GM19240 (cell line): ENCODE measurements at regions not wholly inside any gene's neighbourhood (a gene's known extent, or its start where the extent isn't known, plus 50 kb on each side); places are given as distances from the start of the nearest gene placed in this dataset.

Source experiments
- DNase-seq: peaks from one replicate; pipeline ENCODE4 v3.0.0; 2011; ENCODE audit warnings: low spot score; ENCODE audit not compliant: insufficient read length

DNA sequence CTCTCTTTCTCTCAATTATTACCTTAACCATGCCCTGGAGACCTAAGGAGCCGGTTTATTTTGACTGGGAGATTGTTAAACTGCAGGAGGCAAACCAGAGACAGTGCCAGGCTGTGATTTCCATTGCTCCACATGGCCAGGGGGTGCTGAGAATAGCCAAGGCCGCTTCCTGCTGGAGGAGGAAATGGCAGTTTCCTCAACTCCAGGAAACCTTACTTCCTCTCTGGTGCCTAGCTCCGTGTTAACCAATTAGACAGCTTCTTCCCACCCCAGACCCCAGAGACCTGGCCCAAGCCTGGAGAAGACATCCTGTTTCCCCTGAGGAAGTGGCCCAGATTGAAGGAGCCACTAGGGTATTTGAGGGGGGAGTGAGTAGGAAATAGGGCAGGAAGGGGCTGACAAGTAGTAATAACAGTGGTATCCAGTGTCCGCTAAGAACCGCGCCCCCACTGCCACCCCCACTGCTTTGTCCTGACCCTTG lies 161.2 kb downstream of the PLPP3 start:
- no peak for DNase-seq

DNA sequence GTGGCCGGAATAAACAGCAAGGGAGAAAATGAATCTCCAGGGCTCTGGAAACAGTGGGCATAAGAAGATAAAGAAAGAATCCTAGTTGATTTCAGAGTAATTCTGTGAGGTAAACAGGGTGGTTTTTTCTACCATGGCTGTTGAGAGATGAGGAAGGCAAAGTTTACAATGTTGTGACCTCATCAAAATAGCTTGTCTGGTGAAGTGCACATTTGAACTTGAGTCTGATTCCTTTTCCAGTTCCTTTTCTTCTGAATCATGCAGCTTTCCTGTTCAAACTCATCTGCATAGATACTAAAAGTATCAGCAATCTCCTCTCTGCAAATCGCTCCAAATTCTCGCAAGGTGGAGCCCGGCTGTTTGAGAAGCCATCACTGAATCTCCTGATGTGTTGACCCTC lies 161.7 kb downstream of the PLPP3 start:
- DNase-seq: no peak

DNA sequence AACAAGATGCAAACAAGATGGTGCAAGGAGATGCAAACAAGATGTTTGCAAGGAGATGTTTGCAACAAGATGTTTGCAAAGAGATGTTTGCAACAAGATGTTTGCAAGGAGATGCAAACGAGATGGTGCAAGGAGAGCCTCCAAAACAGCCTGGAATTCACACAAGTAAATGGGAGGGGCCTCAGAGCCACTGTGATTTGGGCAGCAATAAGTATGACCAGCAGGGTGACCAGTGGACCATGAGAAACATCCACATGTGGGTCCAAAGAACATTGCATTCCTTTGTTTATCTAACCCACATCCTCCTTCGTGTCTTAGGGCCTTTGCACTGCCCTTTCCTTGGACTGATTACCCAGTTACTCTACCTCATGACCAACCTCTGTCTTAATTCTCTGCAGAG lies 162.9 kb downstream of the PLPP3 start:
- no peak for DNase-seq

GRCh38 chr1:56415720-56416119 lies 163.6 kb downstream of the PLPP3 start:
- no peak for DNase-seq

DNA sequence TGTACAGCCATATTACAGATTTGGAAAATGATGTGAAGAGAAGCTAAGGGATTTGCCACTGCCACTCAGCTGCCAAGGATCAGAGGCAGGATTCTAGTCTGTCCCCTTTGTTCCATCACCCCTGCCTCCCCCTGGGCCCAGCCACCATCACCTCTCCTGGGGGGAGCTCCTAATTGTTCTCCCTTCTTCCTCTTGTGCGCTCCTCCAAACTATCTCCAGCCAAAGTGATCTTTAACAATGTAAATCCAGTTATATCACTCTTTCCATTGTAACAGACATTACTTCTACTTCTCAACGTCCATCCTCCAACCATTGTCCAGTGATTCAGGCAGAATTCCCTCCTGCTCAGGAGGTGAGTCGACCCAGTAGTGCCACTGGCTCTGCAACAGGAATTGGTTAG lies 164.1 kb downstream of the PLPP3 start:
- no peak for DNase-seq

DNA sequence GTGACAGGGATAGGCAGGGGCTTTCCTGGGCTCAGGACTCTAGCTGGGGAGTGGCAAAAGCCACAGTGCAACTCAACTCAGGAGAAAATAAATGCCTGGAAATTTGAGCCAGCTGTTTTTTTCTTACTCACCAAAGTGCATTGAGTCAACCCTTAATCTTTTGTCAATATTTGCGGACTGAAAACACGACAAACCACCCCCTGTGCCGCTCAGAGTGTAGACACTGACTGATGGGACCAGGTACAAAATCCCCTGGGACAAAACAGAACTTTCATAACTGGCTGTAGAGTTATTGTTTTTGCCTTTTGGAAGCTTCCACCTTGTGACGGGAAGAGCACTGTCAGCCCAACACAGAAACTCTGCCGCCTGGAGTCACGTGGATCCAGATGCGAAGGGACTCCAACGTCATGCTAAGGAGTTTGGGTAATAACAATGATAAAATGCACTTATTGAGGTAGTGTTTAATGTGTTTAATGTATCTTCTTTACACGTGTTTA lies 164.6 kb downstream of the PLPP3 start:
- DNase-seq: no peak

GRCh38 chr1:56413671-56414199 lies 165.6 kb downstream of the PLPP3 start:
- DNase-seq: no peak

DNA sequence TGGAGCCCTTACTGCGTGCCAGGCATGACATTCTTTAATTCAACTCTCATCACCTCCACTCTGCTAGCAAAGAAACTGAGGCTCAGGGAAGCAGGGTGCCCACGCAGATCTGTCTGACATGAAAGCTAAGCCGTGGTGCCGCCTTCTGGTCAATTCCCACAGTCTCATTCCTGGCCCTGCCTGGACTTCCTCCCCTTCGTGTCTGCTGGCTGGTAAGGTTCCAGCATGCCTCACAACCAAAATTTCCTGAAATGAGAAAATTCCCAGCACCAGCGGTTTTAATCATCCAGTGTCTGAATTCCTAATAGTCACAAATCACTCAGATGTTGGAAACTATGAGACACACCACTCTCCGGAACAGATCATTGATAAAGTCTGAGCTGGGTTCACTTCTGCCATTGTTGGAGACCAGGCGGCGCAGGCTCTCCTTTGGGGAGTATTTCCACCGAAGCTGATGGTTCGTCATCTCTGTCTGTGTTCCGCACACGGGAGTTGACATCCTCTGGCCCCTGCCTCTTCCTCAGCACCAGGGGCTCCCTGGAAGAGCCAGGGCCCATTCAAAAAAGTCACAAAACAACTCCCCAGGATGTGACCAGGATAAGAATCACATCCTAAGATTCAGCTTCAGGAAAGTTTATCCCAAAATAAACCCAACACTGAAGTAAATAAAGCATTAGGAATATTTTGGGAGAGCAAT lies 167.7 kb downstream of the PLPP3 start:
- no peak for DNase-seq

DNA sequence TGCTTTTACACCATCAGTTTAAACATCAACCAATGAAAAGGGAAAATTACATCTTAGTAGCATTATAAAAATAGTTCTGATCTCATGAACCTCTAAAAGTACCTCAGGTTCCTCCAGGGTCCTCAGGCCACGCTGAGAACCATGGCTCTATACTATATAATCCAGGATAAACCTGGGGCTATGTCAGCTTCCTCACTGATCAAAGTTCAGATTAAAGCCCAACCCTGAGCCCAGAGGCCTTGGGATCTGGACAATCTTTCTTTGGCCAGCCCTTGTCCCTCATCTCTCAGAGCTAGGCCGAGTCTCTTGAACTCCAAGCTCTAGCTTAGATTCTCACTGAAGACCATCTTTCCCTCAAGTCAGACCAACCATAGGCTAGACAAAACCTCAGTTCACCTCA lies 168.3 kb downstream of the PLPP3 start:
- no peak for DNase-seq

GRCh38 chr1:56410405-56410804 lies 169.0 kb downstream of the PLPP3 start:
- DNase-seq: no peak

DNA sequence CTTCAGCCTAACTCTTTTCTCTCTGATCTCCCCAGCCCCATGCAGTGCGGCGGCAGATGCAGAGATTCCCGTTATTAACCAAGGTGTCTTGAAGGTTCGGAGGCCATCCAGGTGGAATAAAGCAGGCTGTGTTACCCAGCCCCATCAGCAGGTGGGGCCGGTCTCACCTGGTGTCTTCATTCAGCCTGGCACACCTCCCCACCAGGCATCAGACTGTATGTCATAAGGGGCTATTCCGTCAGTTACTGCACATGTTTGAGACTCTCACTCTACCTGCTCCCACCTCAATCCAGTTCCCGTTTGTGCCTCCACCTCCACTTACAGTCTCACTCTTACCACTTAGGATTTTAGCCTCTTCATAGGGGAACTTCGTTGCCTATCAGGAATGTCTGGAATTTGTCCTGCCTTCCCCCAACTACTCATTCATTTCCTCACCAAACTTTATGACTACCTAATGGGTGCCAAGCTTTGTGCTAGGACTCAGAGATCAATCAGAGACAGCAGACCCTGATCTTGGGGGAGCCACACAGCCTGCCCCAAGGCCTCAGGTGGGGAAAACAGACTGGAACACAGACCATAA lies 170.2 kb downstream of the PLPP3 start:
- peak; percentile 19 for DNase-seq

DNA sequence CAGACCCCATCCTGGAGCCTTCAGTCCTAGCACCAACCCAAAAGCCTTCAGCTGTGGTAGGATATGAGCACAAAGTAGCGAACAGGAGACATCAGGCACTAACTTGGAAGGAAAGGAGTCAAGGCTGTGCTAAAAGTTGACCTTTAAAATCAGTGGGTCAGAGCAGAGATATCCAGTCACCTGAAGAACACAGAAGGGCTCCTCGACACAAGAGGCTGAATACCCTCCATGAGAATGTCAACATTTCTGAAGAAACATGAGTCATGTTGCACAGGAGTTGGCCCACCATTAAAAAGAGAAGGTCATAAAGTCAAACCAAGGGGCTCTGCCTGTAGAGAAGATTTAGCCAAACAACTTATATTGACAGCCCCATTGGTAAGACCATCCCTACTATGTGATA lies 172.5 kb downstream of the PLPP3 start:
- no peak for DNase-seq

DNA sequence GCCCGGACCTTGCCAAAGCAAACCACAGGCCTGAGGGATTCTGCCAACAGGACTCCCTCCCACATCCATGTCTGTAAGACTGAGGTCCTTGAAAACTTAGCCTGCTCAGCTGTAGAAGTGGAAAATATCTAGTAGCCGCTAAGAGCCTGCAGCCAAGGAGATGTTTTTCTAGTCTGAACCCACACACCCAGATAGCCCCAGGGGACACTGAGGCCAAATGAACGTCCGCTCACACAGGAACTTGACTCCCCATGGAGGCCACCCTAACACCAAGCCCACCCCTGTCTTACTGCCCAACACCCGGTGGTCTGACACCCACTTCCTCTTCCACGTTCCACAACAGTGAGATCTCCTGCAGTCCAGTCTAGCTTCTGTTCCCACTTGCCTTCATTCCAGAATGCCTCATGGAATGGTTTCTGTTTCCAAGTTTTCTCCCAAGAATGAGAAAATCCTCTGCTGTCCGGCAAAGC lies 174.8 kb downstream of the PLPP3 start:
- DNase-seq: no peak

- no peak for DNase-seq
Observed at GRCh38 chr1:56404066-56404465, 175.3 kb downstream of the PLPP3 start.

- no peak for DNase-seq
Observed at GRCh38 chr1:56403321-56403720, 176.0 kb downstream of the PLPP3 start.

- DNase-seq: no peak
Observed at GRCh38 chr1:56401191-56401590, 178.2 kb downstream of the PLPP3 start.

GRCh38 chr1:56400526-56400925 lies 178.8 kb downstream of the PLPP3 start:
- no peak for DNase-seq

DNA sequence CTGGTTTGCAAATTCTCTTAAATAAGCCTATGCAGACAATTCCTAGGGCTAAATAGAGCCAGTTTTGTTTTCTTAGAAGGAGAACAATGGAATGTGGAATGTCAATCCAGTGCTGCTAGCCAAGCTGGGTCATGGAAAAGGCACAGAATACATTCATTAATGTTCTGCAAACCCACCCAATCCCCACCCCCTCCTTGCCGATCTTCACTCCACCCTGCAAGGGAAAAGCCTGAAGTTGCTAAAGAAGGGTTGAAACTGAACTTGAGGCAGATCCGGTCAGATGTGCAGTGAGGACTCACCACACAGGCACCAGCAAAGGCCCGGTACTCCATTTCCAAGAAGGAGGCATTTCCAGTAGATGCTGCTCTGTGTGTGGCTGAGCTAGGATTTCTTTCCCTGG lies 179.6 kb downstream of the PLPP3 start:
- DNase-seq: no peak

GRCh38 chr1:56399326-56399725 lies 180.0 kb downstream of the PLPP3 start:
- no peak for DNase-seq

GRCh38 chr1:56397811-56398231 lies 181.5 kb downstream of the PLPP3 start:
- no peak for DNase-seq

DNA sequence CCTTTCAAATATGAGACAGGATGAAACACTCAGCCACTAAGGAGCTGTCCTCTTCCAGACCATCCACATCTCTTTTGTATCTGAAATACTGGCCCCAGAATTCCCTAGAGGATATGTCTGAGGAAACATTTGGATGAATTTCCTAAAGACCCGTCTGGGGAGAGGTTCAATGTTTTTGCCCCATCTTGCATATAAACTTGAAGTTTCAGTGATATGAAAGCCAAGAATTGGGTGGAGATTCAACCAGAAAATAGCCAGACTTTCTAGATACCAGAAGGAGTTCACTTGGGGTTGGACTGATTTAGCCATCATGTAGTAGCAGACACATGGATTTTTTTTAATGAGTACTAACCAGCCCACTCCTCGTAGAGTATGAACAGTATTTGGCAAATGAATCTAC lies 182.0 kb downstream of the PLPP3 start:
- no peak for DNase-seq

DNA sequence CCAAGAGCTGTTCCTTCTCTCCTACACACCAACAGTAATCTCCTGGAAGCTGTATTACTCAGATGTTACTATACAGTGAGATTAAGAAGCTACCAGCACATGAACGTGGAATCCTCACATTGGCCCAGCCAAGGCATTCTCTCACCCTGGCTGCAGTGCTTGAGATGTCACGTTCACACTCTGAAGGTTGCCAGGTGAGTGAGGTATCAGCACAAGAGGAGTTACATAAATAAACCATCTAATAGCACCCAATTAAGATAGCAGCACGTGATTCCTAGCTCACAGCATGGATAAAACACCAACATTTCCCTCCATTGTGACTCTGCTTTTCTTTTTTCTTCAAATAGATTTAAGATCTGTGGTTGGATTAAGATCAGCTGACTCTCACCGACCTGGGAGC lies 182.8 kb downstream of the PLPP3 start:
- no peak for DNase-seq

- DNase-seq: no peak
Observed at GRCh38 chr1:56395776-56396175, 183.6 kb downstream of the PLPP3 start.
